ENCODE measurements at regions not wholly inside any gene's neighbourhood (a gene's known extent, or its start where the extent isn't known, plus 50 kb on each side); places are given as distances from the start of the nearest gene placed in this dataset.

DNA sequence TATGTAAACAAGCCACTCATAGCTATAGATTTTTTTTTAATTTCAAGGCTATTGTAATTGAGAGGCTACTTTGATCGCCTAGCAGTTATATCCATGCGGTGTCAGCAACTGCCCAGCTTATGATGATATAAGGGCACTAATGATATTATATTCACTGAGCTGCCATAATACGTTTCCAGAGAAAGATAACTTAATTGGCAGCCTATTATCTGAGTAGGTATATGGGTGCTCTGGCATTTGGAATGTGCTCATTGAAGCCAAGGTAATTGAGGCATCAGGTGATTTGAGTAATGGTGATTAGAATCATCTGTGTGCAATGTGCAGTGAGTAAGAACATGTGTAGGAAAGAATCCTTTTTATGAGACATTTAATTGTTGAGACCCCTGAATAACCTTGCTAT lies 490.0 kb downstream of the CENPC start:
- H2AFZ ChIP-seq (ENCODE audit: low read length), result no peak overlapping the region
- no peaks in the 10 kb centered on the region for H3K27me3 ChIP-seq (replicated peaks; ENCODE audit: insufficient read depth, low read length)
- DNase-seq, result no peak
- no peaks in the 10 kb centered on the region for H3K9me2 ChIP-seq (replicated peaks; ENCODE audit: insufficient read depth, low read length)
- no peak overlapping the region for H3K4me2 ChIP-seq (ENCODE audit: low read depth, low read length)
- no peak for TF ChIP-seq CTCF (IDR thresholded peaks at IDR 0.05; ENCODE audit: low read length)
- no peak for TF ChIP-seq EZH2phosphoT487 (IDR thresholded peaks at IDR 0.05; ENCODE audit: low read length)
- no peak for TF ChIP-seq EZH2 (optimal IDR thresholded peaks at IDR 0.05; ENCODE audit: low read depth, low read length)
- H3K4me1 ChIP-seq (ENCODE audit: low read length), result no peaks in the 10 kb centered on the region
- no peaks in the 10 kb centered on the region for H3F3A ChIP-seq (ENCODE audit: insufficient read depth, low read length)
- H3K9me3 ChIP-seq (replicated peaks; ENCODE audit: insufficient read depth, low read length), result no peaks in the 10 kb centered on the region
- no peaks in the 10 kb centered on the region for H4K20me1 ChIP-seq (ENCODE audit: insufficient read depth, low read length)
- no peak overlapping the region for H3K9ac ChIP-seq (ENCODE audit: low read length)
- no peak overlapping the region for H3K4me3 ChIP-seq (ENCODE audit: low read length)
- no peak overlapping the region for H3K27ac ChIP-seq (ENCODE audit: low read length)
- H3K36me3 ChIP-seq (replicated peaks; ENCODE audit: insufficient read depth, low read length), result no peaks in the 10 kb centered on the region
- H3K79me2 ChIP-seq (ENCODE audit: low read length), result no peaks in the 10 kb centered on the region

DNA sequence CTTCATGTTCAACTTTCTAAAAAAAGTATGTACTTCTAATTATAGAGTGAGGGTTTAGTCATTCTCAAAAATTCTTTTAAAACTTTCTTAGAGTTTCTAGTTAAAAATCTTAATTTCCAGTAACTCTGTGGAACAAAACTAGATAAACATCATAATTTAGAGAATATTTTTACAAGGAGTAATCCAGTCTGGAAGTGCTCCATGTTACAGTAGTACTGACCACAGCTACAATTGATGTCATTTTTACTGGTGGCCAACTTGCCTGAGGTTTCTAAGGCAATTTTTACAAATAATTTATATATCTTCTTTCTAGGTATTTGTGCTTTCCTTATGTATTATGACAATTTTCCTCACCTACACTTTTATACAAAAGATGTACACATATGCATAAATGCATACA lies 490.4 kb downstream of the CENPC start:
- Histone ChIP-seq H3K36me3 (replicated peaks; ENCODE audit: insufficient read depth, low read length) (no peaks in the 10 kb centered on the region), H3K4me2 (ENCODE audit: low read depth, low read length) (no peak overlapping the region), H4K20me1 (ENCODE audit: insufficient read depth, low read length) (no peaks in the 10 kb centered on the region), H3K9ac (ENCODE audit: low read length) (no peak overlapping the region), H3F3A (ENCODE audit: insufficient read depth, low read length) (no peaks in the 10 kb centered on the region), H3K27ac (ENCODE audit: low read length) (no peak overlapping the region), H3K27me3 (replicated peaks; ENCODE audit: insufficient read depth, low read length) (no peaks in the 10 kb centered on the region), H3K4me3 (ENCODE audit: low read length) (no peak overlapping the region), H2AFZ (ENCODE audit: low read length) (no peak overlapping the region), H3K4me1 (ENCODE audit: low read length) (no peaks in the 10 kb centered on the region), H3K9me3 (replicated peaks; ENCODE audit: insufficient read depth, low read length) (no peaks in the 10 kb centered on the region), H3K9me2 (replicated peaks; ENCODE audit: insufficient read depth, low read length) (no peaks in the 10 kb centered on the region), H3K79me2 (ENCODE audit: low read length) (no peaks in the 10 kb centered on the region)
- no peak for DNase-seq
- no peak for TF ChIP-seq EZH2phosphoT487 (IDR thresholded peaks at IDR 0.05; ENCODE audit: low read length)
- no peak for TF ChIP-seq CTCF (IDR thresholded peaks at IDR 0.05; ENCODE audit: low read length)
- no peak for TF ChIP-seq EZH2 (optimal IDR thresholded peaks at IDR 0.05; ENCODE audit: low read depth, low read length)

DNA sequence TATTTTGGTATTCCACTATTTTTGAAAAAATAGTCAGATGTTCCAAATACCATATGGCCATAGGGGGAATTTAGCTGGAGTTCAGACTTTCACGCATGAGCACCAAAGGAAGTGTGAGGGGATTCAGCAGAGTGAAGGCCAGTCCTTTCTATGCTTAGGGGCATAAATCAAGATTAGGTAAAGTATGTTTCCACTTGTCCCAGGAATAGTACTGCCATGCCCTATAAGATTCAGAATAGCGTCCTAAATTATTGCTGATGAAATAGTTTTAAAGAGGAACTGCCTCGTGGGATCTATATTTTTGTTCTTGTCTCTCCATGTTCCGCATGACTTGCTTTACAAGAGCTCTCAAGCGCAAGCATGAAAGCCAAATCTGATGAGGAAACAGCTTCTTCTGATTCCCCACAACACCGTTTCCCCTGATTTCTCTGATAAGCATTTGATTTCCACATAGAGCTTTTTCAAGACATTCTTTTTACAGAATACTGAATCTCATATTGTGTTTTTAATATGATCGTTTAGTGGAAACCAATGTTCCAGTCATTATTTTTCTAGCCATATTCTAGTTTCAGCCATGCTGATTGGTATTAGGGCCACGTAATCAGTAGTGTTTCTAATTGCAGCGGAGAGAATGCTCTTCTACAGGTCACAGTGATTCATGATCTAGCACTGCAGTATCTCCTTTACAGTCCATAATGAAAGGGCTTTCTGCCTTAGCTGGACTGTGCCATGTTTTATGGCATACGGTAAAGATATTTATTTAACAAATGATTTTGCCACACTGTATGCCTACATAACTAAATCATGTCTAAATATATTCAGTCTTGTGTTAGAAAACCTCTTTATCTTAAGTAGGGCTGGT lies 492.3 kb downstream of the CENPC start:
- no peak for TF ChIP-seq CTCF (IDR thresholded peaks at IDR 0.05; ENCODE audit: low read length)
- TF ChIP-seq EZH2 (optimal IDR thresholded peaks at IDR 0.05; ENCODE audit: low read depth, low read length), result no peak
- no peak for TF ChIP-seq EZH2phosphoT487 (IDR thresholded peaks at IDR 0.05; ENCODE audit: low read length)

More for the DNA sequence above, 492.3 kb downstream of the CENPC start:
- Histone ChIP-seq H2AFZ (ENCODE audit: low read length) (no peak overlapping the region), H3K27me3 (replicated peaks; ENCODE audit: insufficient read depth, low read length) (no peaks in the 10 kb centered on the region), H3K4me3 (ENCODE audit: low read length) (no peak overlapping the region), H3K4me1 (ENCODE audit: low read length) (no peaks in the 10 kb centered on the region), H3K9ac (ENCODE audit: low read length) (no peak overlapping the region), H3K9me2 (replicated peaks; ENCODE audit: insufficient read depth, low read length) (no peaks in the 10 kb centered on the region), H3K4me2 (ENCODE audit: low read depth, low read length) (no peak overlapping the region), H3K79me2 (ENCODE audit: low read length) (no peaks in the 10 kb centered on the region), H3F3A (ENCODE audit: insufficient read depth, low read length) (no peaks in the 10 kb centered on the region), H3K27ac (ENCODE audit: low read length) (no peak overlapping the region), H3K36me3 (replicated peaks; ENCODE audit: insufficient read depth, low read length) (no peaks in the 10 kb centered on the region), H4K20me1 (ENCODE audit: insufficient read depth, low read length) (no peaks in the 10 kb centered on the region), H3K9me3 (replicated peaks; ENCODE audit: insufficient read depth, low read length) (no peaks in the 10 kb centered on the region)
- DNase-seq, result no peak

Measured in MM.1S (cell line).